AG10803 (cell line): ENCODE measurements at regions not wholly inside any gene's neighbourhood (a gene's known extent, or its start where the extent isn't known, plus 50 kb on each side); places are given as distances from the start of the nearest gene placed in this dataset.
A peak's percentile ranks its signal among the peaks of the same experiment; 100 is the strongest.

ENCODE experiments used
- DNase-seq: peaks from one replicate; pipeline ENCODE4 v3.0.0; 2010; ENCODE audit warnings: low read depth
- H3K4me3 ChIP-seq: 2 replicates; pipeline ENCODE4 v1.5.1; 2011; ENCODE audit warnings: mild to moderate bottlenecking, low read length, control low read depth
- TF ChIP-seq, protein P1 (sequence below): conservative IDR thresholded peaks from 2 replicates; pipeline ENCODE4 v1.5.1; 2011; ENCODE audit warnings: mild to moderate bottlenecking, low read length, control low read depth, inconsistent platforms

DNA sequence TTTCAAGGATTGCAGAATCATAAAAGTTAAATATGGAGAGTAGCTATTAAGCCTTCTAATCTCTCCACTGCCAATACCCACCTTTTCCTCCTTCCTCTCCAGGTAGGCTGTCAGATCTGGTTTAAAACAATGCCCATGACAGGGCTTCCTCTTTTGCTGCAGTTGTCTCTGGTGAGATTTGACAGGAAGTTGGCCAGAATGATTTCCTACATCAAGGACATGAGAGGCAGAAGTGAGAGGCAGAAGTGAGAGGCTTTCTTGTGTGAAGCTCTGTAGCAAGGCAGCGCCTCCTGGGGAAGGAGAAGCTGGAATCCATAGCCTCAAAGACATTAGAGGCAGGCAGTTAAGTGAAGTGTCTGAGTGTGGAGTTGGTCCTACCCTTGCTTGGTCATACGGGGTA is 385.7 kb downstream of the HRH4 start:
- TF ChIP-seq, protein P1, sequence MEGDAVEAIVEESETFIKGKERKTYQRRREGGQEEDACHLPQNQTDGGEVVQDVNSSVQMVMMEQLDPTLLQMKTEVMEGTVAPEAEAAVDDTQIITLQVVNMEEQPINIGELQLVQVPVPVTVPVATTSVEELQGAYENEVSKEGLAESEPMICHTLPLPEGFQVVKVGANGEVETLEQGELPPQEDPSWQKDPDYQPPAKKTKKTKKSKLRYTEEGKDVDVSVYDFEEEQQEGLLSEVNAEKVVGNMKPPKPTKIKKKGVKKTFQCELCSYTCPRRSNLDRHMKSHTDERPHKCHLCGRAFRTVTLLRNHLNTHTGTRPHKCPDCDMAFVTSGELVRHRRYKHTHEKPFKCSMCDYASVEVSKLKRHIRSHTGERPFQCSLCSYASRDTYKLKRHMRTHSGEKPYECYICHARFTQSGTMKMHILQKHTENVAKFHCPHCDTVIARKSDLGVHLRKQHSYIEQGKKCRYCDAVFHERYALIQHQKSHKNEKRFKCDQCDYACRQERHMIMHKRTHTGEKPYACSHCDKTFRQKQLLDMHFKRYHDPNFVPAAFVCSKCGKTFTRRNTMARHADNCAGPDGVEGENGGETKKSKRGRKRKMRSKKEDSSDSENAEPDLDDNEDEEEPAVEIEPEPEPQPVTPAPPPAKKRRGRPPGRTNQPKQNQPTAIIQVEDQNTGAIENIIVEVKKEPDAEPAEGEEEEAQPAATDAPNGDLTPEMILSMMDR: no peak
- no peak overlapping the region for H3K4me3 ChIP-seq
- no peak for DNase-seq

DNA sequence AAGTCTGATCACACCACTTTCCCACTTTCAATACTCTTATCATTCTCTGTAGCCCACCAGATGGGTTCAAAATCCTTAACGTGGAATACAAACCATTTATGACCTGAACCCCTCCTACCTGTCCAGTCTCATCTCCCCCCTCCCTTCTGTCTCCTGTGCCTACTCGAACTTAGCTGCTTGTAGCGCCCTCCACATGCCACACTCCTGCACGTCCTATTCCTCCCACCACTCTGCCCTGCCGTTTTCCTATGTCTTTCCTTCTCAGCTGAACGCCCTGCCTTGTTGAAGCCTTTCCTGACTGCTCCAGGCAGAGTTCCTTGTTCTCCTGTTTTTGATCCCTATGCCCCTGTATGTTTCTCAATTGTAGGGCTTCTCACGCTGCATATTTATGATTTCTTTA is 390.1 kb downstream of the HRH4 start:
- no peak for DNase-seq
- TF ChIP-seq, protein P1: no peak
- H3K4me3 ChIP-seq: no peak overlapping the region

DNA sequence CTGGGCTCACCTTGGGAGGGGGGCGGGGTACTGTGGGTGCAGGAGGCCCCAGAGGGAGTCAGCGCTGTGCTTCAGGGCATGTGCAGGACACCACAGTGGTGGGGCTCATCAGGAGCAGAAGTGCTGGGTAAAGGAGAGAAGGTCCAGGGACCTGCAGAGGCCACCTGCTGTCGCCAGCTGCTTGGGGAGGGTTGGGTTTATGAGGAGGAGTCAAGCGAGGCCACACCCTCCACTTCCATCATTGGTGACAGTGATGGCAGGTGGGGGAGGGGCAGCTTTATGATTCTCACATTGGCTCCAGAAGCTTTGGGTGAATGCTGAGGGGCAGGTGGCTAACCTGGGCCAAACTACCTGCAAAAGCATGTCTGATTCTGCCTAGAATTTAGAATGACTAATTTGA is 392.6 kb downstream of the HRH4 start:
- TF ChIP-seq, protein P1: no peak
- no peak for DNase-seq

DNA sequence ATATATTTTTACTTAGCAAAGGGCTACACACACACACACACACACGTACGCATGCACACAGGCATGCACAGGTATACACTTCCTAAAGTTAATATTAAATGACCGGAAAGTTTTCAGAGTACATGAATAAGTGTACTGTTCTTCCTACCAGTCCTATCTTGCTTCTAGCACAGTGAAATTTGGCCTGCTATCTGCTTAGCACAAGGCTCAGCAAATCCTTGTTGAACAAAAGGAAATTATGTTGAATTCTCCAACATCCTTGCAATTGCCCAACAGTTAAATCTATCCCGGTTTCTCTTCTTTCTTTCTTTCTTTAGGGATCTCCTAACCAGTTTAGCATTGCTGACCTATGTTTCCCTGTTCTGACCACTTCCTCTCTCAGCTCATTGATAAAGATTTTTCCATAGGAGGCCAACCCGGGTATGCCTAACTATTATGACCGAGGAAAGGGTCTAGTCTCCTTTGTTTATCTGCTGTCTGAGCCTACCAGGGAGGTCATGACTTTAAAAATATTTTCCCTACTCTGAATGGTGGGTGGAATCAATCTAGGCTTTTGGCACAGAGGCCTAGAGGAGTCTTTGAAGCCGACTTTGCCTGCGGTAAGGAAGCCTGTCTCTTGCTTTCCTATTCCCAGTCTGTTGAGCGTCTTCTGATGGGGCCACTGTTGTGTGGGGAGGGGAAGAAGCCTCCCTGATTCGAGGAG is 400.7 kb downstream of the HRH4 start:
- TF ChIP-seq, protein P1: no peak

More for the DNA sequence above, 392.6 kb downstream of the HRH4 start:
- no peak overlapping the region for H3K4me3 ChIP-seq

DNA sequence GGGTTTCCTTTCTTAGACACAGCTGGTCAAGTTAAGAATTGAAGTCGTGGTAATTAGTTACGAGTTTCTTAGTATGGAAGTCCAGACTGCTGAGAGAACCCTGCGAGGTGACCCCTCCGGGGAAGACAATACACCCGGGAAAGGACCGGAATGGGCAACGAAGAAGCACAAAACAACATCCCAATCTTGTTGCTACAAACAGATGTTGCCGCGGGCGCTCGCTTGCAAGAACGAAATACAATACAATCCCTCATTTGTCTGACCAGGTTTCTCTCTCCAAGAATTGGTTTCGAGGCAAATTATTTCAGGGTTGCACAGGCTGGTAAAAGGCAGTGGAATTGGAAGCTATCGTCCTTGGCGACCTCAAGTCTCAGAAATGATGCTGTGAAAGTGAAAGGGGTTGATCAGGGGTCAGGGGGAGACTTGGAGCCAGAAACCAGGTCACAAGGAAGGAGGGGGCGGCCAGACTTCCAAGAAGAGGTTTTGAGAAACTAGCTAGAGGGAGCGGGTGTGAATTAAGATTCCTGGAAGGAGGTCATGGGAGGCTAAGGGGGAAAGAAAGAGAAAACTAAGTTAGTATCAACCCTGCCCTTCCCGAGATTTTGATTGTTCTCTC is 401.9 kb downstream of the HRH4 start:
- TF ChIP-seq, protein P1: no peak
- H3K4me3 ChIP-seq: no peak overlapping the region
- DNase-seq: no peak

More for the DNA sequence above, 400.7 kb downstream of the HRH4 start:
- DNase-seq: no peak
- no peak overlapping the region for H3K4me3 ChIP-seq

DNA sequence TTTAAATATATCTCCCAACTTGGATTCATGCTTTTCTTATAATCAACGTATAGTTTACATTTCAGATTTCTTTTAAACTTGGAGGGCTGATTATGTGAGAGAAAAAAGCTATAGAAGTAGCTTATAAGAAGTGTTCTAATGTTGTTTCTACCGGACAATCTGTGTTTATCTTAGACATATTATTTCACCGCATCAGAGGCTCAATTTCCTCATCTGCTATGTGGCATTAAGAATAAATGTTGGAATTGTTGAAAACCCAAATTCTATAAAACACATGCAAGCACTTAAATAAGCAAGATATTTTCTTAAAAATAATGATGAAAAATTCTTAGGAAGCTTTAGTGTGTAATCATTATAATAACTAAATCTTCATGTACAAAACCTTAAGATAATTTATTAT is 407.9 kb downstream of the HRH4 start:
- TF ChIP-seq, protein P1: no peak
- H3K4me3 ChIP-seq: no peak overlapping the region
- DNase-seq: peak; percentile 20

DNA sequence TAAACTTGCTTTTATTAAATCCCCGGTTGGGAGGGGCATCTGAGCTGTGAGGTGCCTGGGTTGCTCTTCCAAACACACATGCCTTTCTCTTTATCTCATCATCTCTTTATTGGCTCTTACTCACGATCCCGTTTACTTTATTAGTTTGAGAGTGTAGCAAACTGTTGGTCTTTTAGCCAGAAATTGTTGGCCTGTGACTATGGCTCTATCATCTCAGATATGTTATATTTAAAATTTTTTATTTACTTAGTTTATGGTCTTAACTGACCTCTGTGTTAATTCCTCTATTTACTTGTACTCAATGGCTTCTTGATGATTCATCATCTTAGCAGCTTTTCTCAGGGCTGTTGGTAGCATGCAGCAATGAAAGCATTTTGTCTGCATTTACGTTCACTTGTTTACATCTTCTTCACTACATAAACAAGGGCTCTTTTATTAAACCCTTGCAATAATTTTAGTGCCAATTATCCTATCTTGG is 408.4 kb downstream of the HRH4 start:
- TF ChIP-seq, protein P1: no peak
- H3K4me3 ChIP-seq: no peak overlapping the region
- no peak for DNase-seq
